CD8-positive, alpha-beta memory T cell (primary cell): ENCODE measurements at regions not wholly inside any gene's neighbourhood (a gene's known extent, or its start where the extent isn't known, plus 50 kb on each side); places are given as distances from the start of the nearest gene placed in this dataset.

Experiments used
- CTCF ChIA-PET: fragments of 350-600 bp; sonication (Branson Sonifier 250); formaldehyde crosslinking; loops from one replicate; lab custom pipeline; 2021; ENCODE audit warnings: antibody characterized with exemption; lab: Charles Lee
- POLR2A ChIA-PET: fragments of 350-600 bp; sonication (Branson Sonifier 250); formaldehyde crosslinking; loops from one replicate; lab custom pipeline; 2021; ENCODE audit warnings: antibody characterized with exemption; lab: Charles Lee
- DNase-seq, 5 donors: peaks; one replicate each; pipeline versions ENCODE4 v3.0.0 to v3.0.0-alpha.2; 2020 to 2022; ENCODE audit warnings: mixed read lengths in 1 of 5
- H3K27ac ChIP-seq: one replicate; pipeline ENCODE4 v1.7.0; 2013; ENCODE audit warnings: low read depth, mild to moderate bottlenecking, low read length, moderate library complexity
- H3K27me3 ChIP-seq: 2 replicates; pipeline ENCODE4 v1.7.0; 2013; ENCODE audit warnings: low read length, mild to moderate bottlenecking; ENCODE audit not compliant: insufficient read depth, poor library complexity, severe bottlenecking
- H3K36me3 ChIP-seq: 2 replicates; pipeline ENCODE4 v1.7.0; 2013; ENCODE audit warnings: mild to moderate bottlenecking, low read length, moderate library complexity; ENCODE audit not compliant: insufficient read depth
- H3K4me1 ChIP-seq: 2 replicates; pipeline ENCODE4 v1.7.0; 2013; ENCODE audit warnings: mild to moderate bottlenecking, low read length, moderate library complexity; ENCODE audit not compliant: insufficient read depth
- H3K4me3 ChIP-seq: 2 replicates; pipeline ENCODE4 v1.7.0; 2013; ENCODE audit warnings: mild to moderate bottlenecking, low read length
- H3K9me3 ChIP-seq: 2 replicates; pipeline ENCODE4 v1.7.0; 2013; ENCODE audit warnings: mild to moderate bottlenecking, low read length
- H3K27ac Mint-ChIP-seq, 8 donors: one replicate each; pipeline ENCODE4 v1.8.0; 2020 to 2021; ENCODE audit warnings: mixed read lengths in 8 of 8, mild to moderate bottlenecking in 6 of 8, inconsistent platforms in 3 of 8, moderate library complexity in 3 of 8
- H3K27me3 Mint-ChIP-seq, 2 donors: one replicate each; pipeline ENCODE4 v1.8.0; 2020 to 2021; ENCODE audit warnings: mixed read lengths in 2 of 2, mild to moderate bottlenecking in 1 of 2, moderate library complexity in 1 of 2
- H3K36me3 Mint-ChIP-seq, 3 donors: one replicate each; pipeline ENCODE4 v1.8.0; 2020 to 2021; ENCODE audit warnings: mixed read lengths in 3 of 3, inconsistent platforms in 1 of 3, mild to moderate bottlenecking in 1 of 3
- H3K4me1 Mint-ChIP-seq, 3 donors: one replicate each; pipeline ENCODE4 v1.8.0; 2020 to 2021; ENCODE audit warnings: mixed read lengths in 3 of 3, inconsistent platforms in 1 of 3, mild to moderate bottlenecking in 1 of 3
- H3K4me3 Mint-ChIP-seq, 7 donors: one replicate each; pipeline ENCODE4 v1.8.0; 2020 to 2021; ENCODE audit warnings: mixed read lengths in 7 of 7, mild to moderate bottlenecking in 6 of 7, moderate library complexity in 4 of 7, inconsistent platforms in 2 of 7
- H3K9me3 Mint-ChIP-seq, 5 donors: one replicate each; pipeline ENCODE4 v1.8.0; 2020 to 2022; ENCODE audit warnings: mixed read lengths in 5 of 5, mild to moderate bottlenecking in 3 of 5, moderate library complexity in 2 of 5, inconsistent platforms in 1 of 5

GRCh38 chr2:66122516-66122915 is 312.4 kb upstream of the MEIS1 start:
- no peak overlapping the region for H3K27ac ChIP-seq
- no peak for DNase-seq
- no peaks in the 10 kb centered on the region for H3K4me1 Mint-ChIP-seq
- H3K36me3 ChIP-seq, result no peaks in the 10 kb centered on the region
- H3K27me3 Mint-ChIP-seq, result no peaks in the 10 kb centered on the region
- ChIA-PET POLR2A (no interaction called here), CTCF (no interaction called here)
- H3K4me3 ChIP-seq, result no peak overlapping the region
- no peak overlapping the region for H3K4me3 Mint-ChIP-seq
- no peaks in the 10 kb centered on the region for H3K9me3 ChIP-seq
- H3K27ac Mint-ChIP-seq, result no peak overlapping the region
- no peaks in the 10 kb centered on the region for H3K36me3 Mint-ChIP-seq
- H3K9me3 Mint-ChIP-seq, result peaks cover 0 to 5% (median 0%) of the 10 kb centered on the region in 5 donors
- H3K4me1 ChIP-seq, result no peaks in the 10 kb centered on the region
- no peaks in the 10 kb centered on the region for H3K27me3 ChIP-seq

GRCh38 chr2:66121946-66122345 is 313.0 kb upstream of the MEIS1 start:
- no peak overlapping the region for H3K4me3 Mint-ChIP-seq
- ChIA-PET CTCF (no interaction called here), POLR2A (no interaction called here)

GRCh38 chr2:66113988-66114625 is 320.8 kb upstream of the MEIS1 start:
- no peak overlapping the region for H3K27ac ChIP-seq
- Mint-ChIP-seq H3K9me3 (peaks cover 0 to 5% (median 3%) of the 10 kb centered on the region in 5 donors), H3K4me1 (no peaks in the 10 kb centered on the region), H3K27me3 (no peaks in the 10 kb centered on the region), H3K4me3 (no peak overlapping the region), H3K27ac (no peak overlapping the region), H3K36me3 (no peaks in the 10 kb centered on the region)
- no peaks in the 10 kb centered on the region for H3K4me1 ChIP-seq
- no peak overlapping the region for H3K4me3 ChIP-seq
- ChIA-PET CTCF (no interaction called here), POLR2A (no interaction called here)
- no peaks in the 10 kb centered on the region for H3K9me3 ChIP-seq
- H3K36me3 ChIP-seq, result no peaks in the 10 kb centered on the region
- DNase-seq, result no peak
- no peaks in the 10 kb centered on the region for H3K27me3 ChIP-seq

More at GRCh38 chr2:66121946-66122345, 313.0 kb upstream of the MEIS1 start:
- Mint-ChIP-seq H3K27ac (no peak overlapping the region), H3K36me3 (no peaks in the 10 kb centered on the region), H3K27me3 (no peaks in the 10 kb centered on the region), H3K4me1 (no peaks in the 10 kb centered on the region), H3K9me3 (peaks cover 0 to 5% (median 0%) of the 10 kb centered on the region in 5 donors)
- Histone ChIP-seq H3K27ac (no peak overlapping the region), H3K27me3 (no peaks in the 10 kb centered on the region), H3K4me1 (no peaks in the 10 kb centered on the region), H3K9me3 (no peaks in the 10 kb centered on the region), H3K4me3 (no peak overlapping the region), H3K36me3 (no peaks in the 10 kb centered on the region)
- DNase-seq, result no peak

- no peaks in the 10 kb centered on the region for H3K27me3 Mint-ChIP-seq
- Histone ChIP-seq H3K27me3 (no peaks in the 10 kb centered on the region), H3K9me3 (no peaks in the 10 kb centered on the region), H3K4me3 (no peak overlapping the region), H3K4me1 (no peaks in the 10 kb centered on the region), H3K36me3 (no peaks in the 10 kb centered on the region), H3K27ac (no peak overlapping the region)
- DNase-seq, result no peak
- POLR2A ChIA-PET, result no interaction called here
- CTCF ChIA-PET, result no interaction called here
- no peaks in the 10 kb centered on the region for H3K4me1 Mint-ChIP-seq
- no peak overlapping the region for H3K27ac Mint-ChIP-seq
- H3K9me3 Mint-ChIP-seq, result peaks cover 0 to 6% (median 4%) of the 10 kb centered on the region in 5 donors
- no peaks in the 10 kb centered on the region for H3K36me3 Mint-ChIP-seq
- no peak overlapping the region for H3K4me3 Mint-ChIP-seq
Measured at GRCh38 chr2:66111706-66112105, 323.2 kb upstream of the MEIS1 start.

GRCh38 chr2:66110608-66111007 is 324.3 kb upstream of the MEIS1 start:
- Histone ChIP-seq H3K4me3 (no peak overlapping the region), H3K27ac (no peak overlapping the region), H3K36me3 (no peaks in the 10 kb centered on the region), H3K27me3 (no peaks in the 10 kb centered on the region), H3K9me3 (no peaks in the 10 kb centered on the region), H3K4me1 (no peaks in the 10 kb centered on the region)
- Mint-ChIP-seq H3K27ac (no peak overlapping the region), H3K36me3 (no peaks in the 10 kb centered on the region), H3K4me3 (no peak overlapping the region), H3K4me1 (no peaks in the 10 kb centered on the region), H3K9me3 (peaks cover 0 to 7% (median 4%) of the 10 kb centered on the region in 5 donors), H3K27me3 (no peaks in the 10 kb centered on the region)
- CTCF ChIA-PET, result no interaction called here
- DNase-seq, result no peak
- POLR2A ChIA-PET, result no interaction called here

GRCh38 chr2:66110086-66110485 is 324.8 kb upstream of the MEIS1 start:
- no peaks in the 10 kb centered on the region for H3K27me3 Mint-ChIP-seq
- CTCF ChIA-PET, result no interaction called here
- no peaks in the 10 kb centered on the region for H3K4me1 ChIP-seq
- POLR2A ChIA-PET, result no interaction called here
- H3K27ac ChIP-seq, result no peak overlapping the region
- H3K4me3 Mint-ChIP-seq, result no peak overlapping the region
- no peaks in the 10 kb centered on the region for H3K9me3 ChIP-seq
- no peak for DNase-seq
- H3K9me3 Mint-ChIP-seq, result peaks cover 0 to 7% (median 5%) of the 10 kb centered on the region in 5 donors
- H3K4me3 ChIP-seq, result no peak overlapping the region
- H3K36me3 ChIP-seq, result no peaks in the 10 kb centered on the region
- H3K27me3 ChIP-seq, result no peaks in the 10 kb centered on the region
- no peak overlapping the region for H3K27ac Mint-ChIP-seq
- H3K36me3 Mint-ChIP-seq, result no peaks in the 10 kb centered on the region
- no peaks in the 10 kb centered on the region for H3K4me1 Mint-ChIP-seq

GRCh38 chr2:66109419-66109818 is 325.5 kb upstream of the MEIS1 start:
- H3K27ac Mint-ChIP-seq, result no peak overlapping the region
- Histone ChIP-seq H3K9me3 (no peaks in the 10 kb centered on the region), H3K27me3 (no peaks in the 10 kb centered on the region), H3K4me3 (no peak overlapping the region), H3K4me1 (no peaks in the 10 kb centered on the region), H3K27ac (no peak overlapping the region), H3K36me3 (no peaks in the 10 kb centered on the region)
- no peaks in the 10 kb centered on the region for H3K4me1 Mint-ChIP-seq
- H3K4me3 Mint-ChIP-seq, result no peak overlapping the region
- CTCF ChIA-PET, result no interaction called here
- H3K36me3 Mint-ChIP-seq, result no peaks in the 10 kb centered on the region
- H3K9me3 Mint-ChIP-seq, result peaks cover 0 to 7% (median 5%) of the 10 kb centered on the region in 5 donors
- POLR2A ChIA-PET, result no interaction called here
- DNase-seq, result no peak
- no peaks in the 10 kb centered on the region for H3K27me3 Mint-ChIP-seq

- H3K4me1 Mint-ChIP-seq, result no peaks in the 10 kb centered on the region
- DNase-seq, result no peak
- no peaks in the 10 kb centered on the region for H3K27me3 Mint-ChIP-seq
- no peaks in the 10 kb centered on the region for H3K9me3 ChIP-seq
- H3K4me1 ChIP-seq, result no peaks in the 10 kb centered on the region
- no peaks in the 10 kb centered on the region for H3K36me3 Mint-ChIP-seq
- CTCF ChIA-PET, result no interaction called here
- no peak overlapping the region for H3K4me3 ChIP-seq
- H3K27me3 ChIP-seq, result no peaks in the 10 kb centered on the region
- no peak overlapping the region for H3K27ac Mint-ChIP-seq
- no peak overlapping the region for H3K27ac ChIP-seq
- peaks cover 0 to 11% (median 4%) of the 10 kb centered on the region in 5 donors for H3K9me3 Mint-ChIP-seq
- POLR2A ChIA-PET, result no interaction called here
- H3K4me3 Mint-ChIP-seq, result no peak overlapping the region
- H3K36me3 ChIP-seq, result no peaks in the 10 kb centered on the region
Measured at GRCh38 chr2:66105066-66105753, 329.7 kb upstream of the MEIS1 start.
